H1 (cell line): ENCODE measurements at regions not wholly inside any gene's neighbourhood (a gene's known extent, or its start where the extent isn't known, plus 50 kb on each side); places are given as distances from the start of the nearest gene placed in this dataset.

Experiments used
- CTCF ChIA-PET: fragments of 300-600 bp; sonication (Branson Sonifier 250); formaldehyde crosslinking; loops from one replicate; lab custom pipeline; 2021; ENCODE audit not compliant: partially characterized antibody; lab: Charles Lee
- POLR2A ChIA-PET: fragments of 300-600 bp; sonication (Branson Sonifier 250); formaldehyde crosslinking; loops from one replicate; lab custom pipeline; 2021; ENCODE audit warnings: inconsistent platforms; ENCODE audit not compliant: partially characterized antibody; lab: Charles Lee
- DNase-seq, 2 experiments: peaks; one replicate each; pipeline versions ENCODE4 v3.0.0 to v3.0.0-alpha.2; 2010 to 2022; ENCODE audit warnings: low spot score in 2 of 2, low read depth in 1 of 2, mixed read lengths in 1 of 2
- FAIRE-seq: peaks from 2 replicates; lab custom pipeline; 2011; peaks lifted over from hg19 to GRCh38; lab: Jason Lieb, UNC
- H2AFZ ChIP-seq: 2 replicates; pipeline ENCODE4 v1.8.1; 2012; ENCODE audit warnings: low read length, inconsistent platforms
- H2AK5ac ChIP-seq: 2 replicates; pipeline ENCODE4 v1.6.1; 2013; ENCODE audit warnings: low read depth, low read length
- H2BK120ac ChIP-seq: replicated peaks from 2 replicates; pipeline ENCODE3; 2013; ENCODE audit warnings: low read depth, low read length, inconsistent platforms
- H2BK12ac ChIP-seq: 2 replicates; pipeline ENCODE4 v1.6.1; 2013; ENCODE audit warnings: low read depth, low read length
- H2BK15ac ChIP-seq: 2 replicates; pipeline ENCODE4 v1.6.1; 2013; ENCODE audit warnings: low read length
- H2BK20ac ChIP-seq: 2 replicates; pipeline ENCODE4 v1.6.1; 2013; ENCODE audit warnings: low read length
- H2BK5ac ChIP-seq: 2 replicates; pipeline ENCODE4 v1.6.1; 2013; ENCODE audit warnings: low read depth, low read length
- H3K14ac ChIP-seq: 2 replicates; pipeline ENCODE4 v1.6.1; 2013; ENCODE audit warnings: inconsistent platforms; ENCODE audit not compliant: insufficient read length
- H3K18ac ChIP-seq: 2 replicates; pipeline ENCODE4 v1.6.1; 2013; ENCODE audit warnings: low read length; ENCODE audit errors: extremely low read depth
- H3K23ac ChIP-seq: 2 replicates; pipeline ENCODE4 v1.6.1; 2013; ENCODE audit warnings: inconsistent platforms; ENCODE audit not compliant: insufficient read length
- H3K23me2 ChIP-seq: 2 replicates; pipeline ENCODE4 v1.6.1; 2013; ENCODE audit warnings: low read depth, low read length
- H3K27ac ChIP-seq: 2 replicates; pipeline ENCODE4 v1.6.1; 2011; ENCODE audit warnings: low read depth, low read length, inconsistent platforms
- H3K27me3 ChIP-seq, 4 experiments: replicated peaks in 1 of 4; 1 replicate in 1 of 4; 2 replicates in 3 of 4; pipeline versions ENCODE4 v1.6.1 to v1.8.1; 2011 to 2013; ENCODE audit warnings: low read length in 3 of 4, mild to moderate bottlenecking in 3 of 4, inconsistent platforms in 2 of 4, mixed read lengths in 2 of 4, moderate library complexity in 1 of 4; ENCODE audit not compliant: control insufficient read depth in 3 of 4, insufficient read depth in 3 of 4; ENCODE audit errors: extremely low read depth in 1 of 4
- H3K36me3 ChIP-seq, 4 experiments: 2 replicates each; pipeline versions ENCODE4 v1.6.1 to v1.8.1; 2011 to 2013; ENCODE audit warnings: mild to moderate bottlenecking in 4 of 4, low read length in 3 of 4, moderate library complexity in 2 of 4, control low read depth in 1 of 4, inconsistent platforms in 1 of 4; ENCODE audit not compliant: insufficient read depth in 4 of 4, control insufficient read depth in 2 of 4
- H3K4ac ChIP-seq: replicated peaks from 2 replicates; pipeline ENCODE3; 2013; ENCODE audit warnings: low read length, low read depth, mixed read lengths, inconsistent platforms; ENCODE audit not compliant: insufficient read length
- H3K4me1 ChIP-seq, 4 experiments: replicated peaks in 1 of 4; 1 replicate in 1 of 4; 2 replicates in 3 of 4; pipeline versions ENCODE4 v1.6.1 to v1.8.1; 2011 to 2013; ENCODE audit warnings: low read length in 3 of 4, inconsistent platforms in 2 of 4, mixed read lengths in 1 of 4; ENCODE audit not compliant: insufficient read depth in 4 of 4, control insufficient read depth in 3 of 4
- H3K4me2 ChIP-seq, 2 experiments: 2 replicates each; pipeline versions ENCODE4 v1.6.1 to v1.8.1; 2011 to 2013; ENCODE audit warnings: low read depth in 2 of 2, low read length in 2 of 2, control low read depth in 1 of 2, inconsistent platforms in 1 of 2, mild to moderate bottlenecking in 1 of 2; ENCODE audit not compliant: insufficient read depth in 1 of 2
- H3K4me3 ChIP-seq, 4 experiments: fragments of 200-600, 300-600 bp in 1 of 4; sonication (generic), shearing (Covaris generic), sonication (Bioruptor Twin) in 1 of 4; 2 replicates each; pipeline versions ENCODE4 v1.5.1 to v1.8.1; 2011 to 2016; ENCODE audit warnings: low read length in 4 of 4, low read depth in 3 of 4, control low read depth in 2 of 4, inconsistent platforms in 2 of 4, mild to moderate bottlenecking in 2 of 4, mixed read lengths in 1 of 4, moderate library complexity in 1 of 4; ENCODE audit not compliant: insufficient read depth in 2 of 4; ENCODE audit errors: extremely low read depth in 1 of 4
- H3K56ac ChIP-seq: replicated peaks from 2 replicates; pipeline ENCODE3; 2013; ENCODE audit warnings: low read depth, mild to moderate bottlenecking, mixed read lengths, low read length, inconsistent platforms; ENCODE audit not compliant: insufficient read length
- H3K79me1 ChIP-seq: 2 replicates; pipeline ENCODE4 v1.6.1; 2013; ENCODE audit warnings: low read depth, low read length, control low read depth
- H3K79me2 ChIP-seq, 2 experiments: 2 replicates each; pipeline versions ENCODE4 v1.6.1 to v1.8.1; 2012 to 2013; ENCODE audit warnings: low read length in 2 of 2, mild to moderate bottlenecking in 2 of 2, inconsistent platforms in 1 of 2; ENCODE audit not compliant: insufficient read depth in 2 of 2, control insufficient read depth in 1 of 2
- H3K9ac ChIP-seq, 4 experiments: replicated peaks in 1 of 4; 1 replicate in 1 of 4; 2 replicates in 3 of 4; pipeline versions ENCODE4 v1.6.1 to v1.8.1; 2011 to 2013; ENCODE audit warnings: low read depth in 3 of 4, low read length in 3 of 4, control low read depth in 2 of 4, mild to moderate bottlenecking in 2 of 4, moderate library complexity in 2 of 4, inconsistent platforms in 1 of 4; ENCODE audit errors: extremely low read depth in 1 of 4
- H3K9me3 ChIP-seq, 2 experiments: 2 replicates each; pipeline versions ENCODE4 v1.6.1 to v1.8.1; 2012 to 2013; ENCODE audit warnings: mild to moderate bottlenecking in 2 of 2, moderate library complexity in 2 of 2, control low read depth in 1 of 2, inconsistent platforms in 1 of 2, low read depth in 1 of 2, low read length in 1 of 2, mixed read lengths in 1 of 2; ENCODE audit not compliant: insufficient read depth in 2 of 2
- H4K20me1 ChIP-seq, 2 experiments: replicated peaks in 1 of 2; 2 replicates each; pipeline versions ENCODE3 to v1.8.1; 2011 to 2013; ENCODE audit warnings: inconsistent platforms in 2 of 2, low read length in 2 of 2, mild to moderate bottlenecking in 1 of 2; ENCODE audit not compliant: insufficient read depth in 2 of 2, control insufficient read depth in 1 of 2
- H4K5ac ChIP-seq: 2 replicates; pipeline ENCODE4 v1.6.1; 2013; ENCODE audit warnings: low read length, low read depth, mixed read lengths, inconsistent platforms; ENCODE audit not compliant: insufficient read length
- H4K8ac ChIP-seq: 2 replicates; pipeline ENCODE4 v1.8.0; 2013; ENCODE audit warnings: mild to moderate bottlenecking, moderate library complexity, low read length, inconsistent platforms; ENCODE audit not compliant: insufficient read depth; ENCODE audit errors: extremely low read depth
- H4K91ac ChIP-seq: replicated peaks from 2 replicates; pipeline ENCODE3; 2013; ENCODE audit warnings: low read length, mixed read lengths, inconsistent platforms; ENCODE audit not compliant: insufficient read length
- CBX8 ChIP-seq: fragments of 300-800, 300-1000 bp; sonication (generic); IDR thresholded peaks from 2 replicates; pipeline ENCODE4 v1.7.1; 2016; ENCODE audit warnings: low read depth, low read length, borderline replicate concordance
- RBBP5 ChIP-seq: IDR thresholded peaks from 2 replicates; pipeline ENCODE4 v1.7.1; 2012; ENCODE audit warnings: low read depth, mild to moderate bottlenecking, inconsistent platforms, low read length, moderate library complexity, borderline replicate concordance
- WGBS, 2 experiments: shearing (Covaris generic) in 1 of 2; methylation state at CpG; one replicate each; pipeline versions ENCODE4 v1.1.6 to v1.1.7; 2013 to 2015; ENCODE audit warnings: low lambda C conversion rate in 2 of 2, mixed read lengths in 2 of 2, inconsistent platforms in 1 of 2, low coverage in 1 of 2, missing lambda C conversion rate in 1 of 2; ENCODE audit not compliant: insufficient replicate concordance in 2 of 2, insufficient coverage in 1 of 2, insufficient read length in 1 of 2; ENCODE audit errors: extremely low coverage in 1 of 2, missing lambda C conversion rate in 1 of 2; 5-methylcytosine and 5-hydroxymethylcytosine counted together
- TF ChIP-seq, protein P1 (sequence below), 3 experiments: IDR thresholded peaks; 1 replicate in 2 of 3; 2 replicates in 1 of 3; pipeline versions ENCODE4 v1.5.1 to v1.6.1; 2011; ENCODE audit warnings: low read length in 3 of 3, mild to moderate bottlenecking in 3 of 3, inconsistent platforms in 2 of 3, low read depth in 1 of 3, moderate library complexity in 1 of 3; ENCODE audit not compliant: insufficient read depth in 1 of 3; ENCODE audit errors: control extremely low read depth in 1 of 3

- peaks cover 0 to 11% (median 5%) of the 10 kb centered on the region in 4 experiments; a peak in 2 of 7 replicates for H3K4me1 ChIP-seq
- peak overlapping the region; percentile 97; the same call in 1 of the 2 replicates for H3K18ac ChIP-seq
- H4K20me1 ChIP-seq, result no peaks in the 10 kb centered on the region
- ChIA-PET POLR2A (interaction anchor here (0.7 to 1.0 kb wide), 2 partner anchors 12 to 39 kb away, joined by 3 read pairs; no protein-coding TSS in a partner anchor), CTCF (interaction anchor here (0.9 to 2.1 kb wide), 4 partner anchors 16 to 546 kb away, joined by 3 to 10 read pairs (median 4); no protein-coding TSS in a partner anchor)
- peak overlapping the region; percentile 65 to 74 (median 70) for H3K4me3 ChIP-seq
- DNase-seq (no peak), FAIRE-seq (no peak)
- no peak overlapping the region for H2AK5ac ChIP-seq
- peak overlapping the region; percentile 45; the same call in 1 of the 2 replicates for H2BK12ac ChIP-seq
- H3K36me3 ChIP-seq, result no peaks in the 10 kb centered on the region
- peak overlapping the region; percentile 98; the same call in 1 of the 2 replicates for H2AFZ ChIP-seq
- H3K27me3 ChIP-seq, result peaks cover 0 to 8% (median 1%) of the 10 kb centered on the region in 4 experiments; a peak in 3 of 7 replicates
- H3K9ac ChIP-seq, result peak overlapping the region in 2 of 4 experiments; percentile 60 to 72; a peak in 3 of 7 replicates
- H3K14ac ChIP-seq, result no peak overlapping the region
- no peak overlapping the region for H2BK120ac ChIP-seq
- H2BK15ac ChIP-seq, result 0 out of 2 replicates have a peak overlapping the region, but pooled peaks have one; percentile 73
- H3K23ac ChIP-seq, result no peak overlapping the region
- H3K9me3 ChIP-seq, result no peaks in the 10 kb centered on the region; a peak in 1 of 4 replicates
- no peak overlapping the region for H3K4ac ChIP-seq
- peaks cover 11% of the 10 kb centered on the region for H3K23me2 ChIP-seq
- H4K5ac ChIP-seq, result no peak overlapping the region
- H4K91ac ChIP-seq, result peak overlapping the region; percentile 91
- H3K27ac ChIP-seq, result no peak overlapping the region
- TF ChIP-seq RBBP5 (no peak), CBX8 (no peak)
- TF ChIP-seq, protein P1, sequence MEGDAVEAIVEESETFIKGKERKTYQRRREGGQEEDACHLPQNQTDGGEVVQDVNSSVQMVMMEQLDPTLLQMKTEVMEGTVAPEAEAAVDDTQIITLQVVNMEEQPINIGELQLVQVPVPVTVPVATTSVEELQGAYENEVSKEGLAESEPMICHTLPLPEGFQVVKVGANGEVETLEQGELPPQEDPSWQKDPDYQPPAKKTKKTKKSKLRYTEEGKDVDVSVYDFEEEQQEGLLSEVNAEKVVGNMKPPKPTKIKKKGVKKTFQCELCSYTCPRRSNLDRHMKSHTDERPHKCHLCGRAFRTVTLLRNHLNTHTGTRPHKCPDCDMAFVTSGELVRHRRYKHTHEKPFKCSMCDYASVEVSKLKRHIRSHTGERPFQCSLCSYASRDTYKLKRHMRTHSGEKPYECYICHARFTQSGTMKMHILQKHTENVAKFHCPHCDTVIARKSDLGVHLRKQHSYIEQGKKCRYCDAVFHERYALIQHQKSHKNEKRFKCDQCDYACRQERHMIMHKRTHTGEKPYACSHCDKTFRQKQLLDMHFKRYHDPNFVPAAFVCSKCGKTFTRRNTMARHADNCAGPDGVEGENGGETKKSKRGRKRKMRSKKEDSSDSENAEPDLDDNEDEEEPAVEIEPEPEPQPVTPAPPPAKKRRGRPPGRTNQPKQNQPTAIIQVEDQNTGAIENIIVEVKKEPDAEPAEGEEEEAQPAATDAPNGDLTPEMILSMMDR (IDR thresholded peaks at IDR 0.05; ENCODE audit: control extremely low read depth in 1 of 3, insufficient read depth in 1 of 3, low read depth in 1 of 3, low read length in 3 of 3), result no peak
- no peaks in the 10 kb centered on the region for H3K79me1 ChIP-seq
- peak overlapping the region; percentile 47; the same call in 1 of the 2 replicates for H4K8ac ChIP-seq
- H2BK5ac ChIP-seq, result no peak overlapping the region
- no peaks in the 10 kb centered on the region for H3K79me2 ChIP-seq
- H3K4me2 ChIP-seq, result peak overlapping the region; percentile 81 to 83
- H2BK20ac ChIP-seq, result no peak overlapping the region
- 55% methylated on average over 7 of the region's 7 CpGs; no CpG with 5 or more reads in 1 of the 2 experiments for WGBS, 2 experiments
- no peak overlapping the region for H3K56ac ChIP-seq
These were observed 1313.5 kb upstream of the WWC1 start for GRCh38 chr5:166977911-166978422.
